HEK293T (cell line): ENCODE measurements at regions not wholly inside any gene's neighbourhood (a gene's known extent, or its start where the extent isn't known, plus 50 kb on each side); places are given as distances from the start of the nearest gene placed in this dataset.

Experiments
- CTCF ChIA-PET: fragments of 350-600 bp; formaldehyde crosslinking; extraction: SDS; loops from one replicate; lab custom pipeline; 2021; ENCODE audit warnings: antibody characterized with exemption, inconsistent platforms; lab: Yijun Ruan, JAX
- POLR2A ChIA-PET: fragments of 350-600 bp; formaldehyde crosslinking; extraction: SDS; loops from one replicate; lab custom pipeline; 2020; ENCODE audit warnings: antibody characterized with exemption, inconsistent platforms; lab: Yijun Ruan, JAX
- DNase-seq: peaks from one replicate; pipeline ENCODE4 v3.0.0; 2012; ENCODE audit warnings: mixed read lengths; ENCODE audit errors: extremely low spot score
- ARNT ChIP-seq: fragments of 450-650 bp; IDR thresholded peaks from 2 replicates; pipeline ENCODE4 v1.6.1; 2017; ENCODE audit warnings: mild to moderate bottlenecking
- BHLHE40 ChIP-seq: fragments of 450-650 bp; IDR thresholded peaks from 2 replicates; pipeline ENCODE4 v1.6.1; 2016; ENCODE audit warnings: mild to moderate bottlenecking, moderate library complexity, borderline replicate concordance
- CTBP1 ChIP-seq: fragments of 450-650 bp; IDR thresholded peaks from 2 replicates; pipeline ENCODE4 v1.6.1; 2016; ENCODE audit warnings: borderline replicate concordance
- ELF4 ChIP-seq: fragments of 450-650 bp; IDR thresholded peaks from 2 replicates; pipeline ENCODE4 v1.6.1; 2017; ENCODE audit warnings: antibody characterized with exemption
- FOXA1 ChIP-seq: fragments of 450-650 bp; IDR thresholded peaks from 2 replicates; pipeline ENCODE4 v1.6.1; 2016; ENCODE audit warnings: mild to moderate bottlenecking
- FOXK2 ChIP-seq: fragments of 450-650 bp; IDR thresholded peaks from 2 replicates; pipeline ENCODE4 v1.6.1; 2016; ENCODE audit warnings: mild to moderate bottlenecking
- FOXM1 ChIP-seq: fragments of 450-650 bp; IDR thresholded peaks from 2 replicates; pipeline ENCODE4 v1.6.1; 2017; ENCODE audit warnings: mild to moderate bottlenecking, borderline replicate concordance
- HDGF ChIP-seq: fragments of 450-650 bp; IDR thresholded peaks from 2 replicates; pipeline ENCODE4 v1.6.1; 2017; ENCODE audit warnings: antibody characterized with exemption, borderline replicate concordance
- L3MBTL2 ChIP-seq: fragments of 450-650 bp; conservative IDR thresholded peaks from 2 replicates; pipeline ENCODE4 v1.6.1; 2016; ENCODE audit warnings: mild to moderate bottlenecking
- LEF1 ChIP-seq: fragments of 450-650 bp; IDR thresholded peaks from 2 replicates; pipeline ENCODE4 v1.6.1; 2017; ENCODE audit warnings: mild to moderate bottlenecking, borderline replicate concordance
- NFRKB ChIP-seq: fragments of 450-650 bp; IDR thresholded peaks from 2 replicates; pipeline ENCODE4 v1.6.1; 2016; ENCODE audit warnings: mild to moderate bottlenecking, moderate library complexity
- SP1 ChIP-seq: fragments of 450-650 bp; IDR thresholded peaks from 2 replicates; pipeline ENCODE4 v1.6.1; 2017
- SUZ12 ChIP-seq: fragments of 450-650 bp; IDR thresholded peaks from 2 replicates; pipeline ENCODE4 v1.6.1; 2016; ENCODE audit warnings: mild to moderate bottlenecking
- TARDBP ChIP-seq: fragments of 450-650 bp; IDR thresholded peaks from 2 replicates; pipeline ENCODE4 v1.6.1; 2016
- ZNF384 ChIP-seq: fragments of 450-650 bp; IDR thresholded peaks from 2 replicates; pipeline ENCODE4 v1.6.1; 2016
- TF ChIP-seq, protein P1 (sequence below): fragments of 450-650 bp; IDR thresholded peaks from 2 replicates; pipeline ENCODE4 v1.6.1; 2016

DNA sequence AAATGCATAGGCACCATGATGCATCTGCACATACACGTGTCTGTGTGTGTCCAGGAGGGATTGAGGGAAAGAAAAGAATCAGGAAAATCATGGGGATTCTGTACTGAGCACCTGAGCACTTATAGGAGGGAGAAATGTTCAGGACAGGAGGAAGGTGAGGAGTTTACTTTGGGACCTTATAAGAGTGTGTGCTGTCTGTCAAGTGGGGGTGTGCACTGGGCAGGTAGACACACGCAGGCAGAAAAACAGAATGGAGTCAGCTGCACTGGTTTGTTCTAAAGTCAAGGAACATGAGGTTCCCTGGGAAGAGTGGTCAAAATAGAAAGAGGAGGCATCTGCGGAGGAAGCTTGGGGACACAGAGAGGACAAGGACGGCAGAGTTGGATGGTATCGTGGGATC lies 92.2 kb upstream of the KCTD1 start:
- no peak for DNase-seq
- CTCF ChIA-PET, result no interaction called here
- POLR2A ChIA-PET, result no interaction called here
- TF ChIP-seq TARDBP (no peak), ELF4 (no peak), HDGF (no peak), NFRKB (no peak), LEF1 (no peak), ZNF384 (no peak), FOXA1 (no peak), ARNT (no peak), FOXM1 (no peak), L3MBTL2 (no peak), SUZ12 (no peak), CTBP1 (no peak)
- TF ChIP-seq, protein P1, sequence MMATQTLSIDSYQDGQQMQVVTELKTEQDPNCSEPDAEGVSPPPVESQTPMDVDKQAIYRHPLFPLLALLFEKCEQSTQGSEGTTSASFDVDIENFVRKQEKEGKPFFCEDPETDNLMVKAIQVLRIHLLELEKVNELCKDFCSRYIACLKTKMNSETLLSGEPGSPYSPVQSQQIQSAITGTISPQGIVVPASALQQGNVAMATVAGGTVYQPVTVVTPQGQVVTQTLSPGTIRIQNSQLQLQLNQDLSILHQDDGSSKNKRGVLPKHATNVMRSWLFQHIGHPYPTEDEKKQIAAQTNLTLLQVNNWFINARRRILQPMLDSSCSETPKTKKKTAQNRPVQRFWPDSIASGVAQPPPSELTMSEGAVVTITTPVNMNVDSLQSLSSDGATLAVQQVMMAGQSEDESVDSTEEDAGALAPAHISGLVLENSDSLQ, result no peak

DNA sequence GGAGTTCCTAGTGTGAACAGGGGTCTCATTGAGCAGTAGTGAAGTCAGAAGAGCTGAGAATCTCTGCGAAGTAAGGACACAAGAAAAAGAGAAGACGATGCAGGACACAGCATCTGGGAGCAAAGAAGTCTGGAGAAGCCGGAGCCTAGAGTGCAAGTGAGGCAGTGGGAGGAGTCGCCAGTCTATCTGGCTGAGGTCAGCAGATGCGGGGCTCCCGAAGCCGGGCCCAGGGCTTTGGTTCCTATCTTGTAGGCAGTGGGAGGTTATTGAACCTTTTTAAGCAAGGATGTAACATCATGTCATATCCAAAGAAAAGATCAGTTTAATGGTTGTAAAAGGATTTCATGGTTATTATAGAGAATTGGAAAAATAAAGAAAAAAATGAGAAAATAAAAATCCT lies 90.8 kb upstream of the KCTD1 start:
- ChIA-PET POLR2A (no interaction called here), CTCF (interaction anchor here (0.5 kb wide), 1 partner anchor 13 kb away, joined by 4 read pairs; no protein-coding TSS in a partner anchor)
- TF ChIP-seq BHLHE40, result no peak
- no peak for TF ChIP-seq NFRKB
- no peak for TF ChIP-seq ARNT
- no peak for TF ChIP-seq ZNF384
- no peak for DNase-seq

DNA sequence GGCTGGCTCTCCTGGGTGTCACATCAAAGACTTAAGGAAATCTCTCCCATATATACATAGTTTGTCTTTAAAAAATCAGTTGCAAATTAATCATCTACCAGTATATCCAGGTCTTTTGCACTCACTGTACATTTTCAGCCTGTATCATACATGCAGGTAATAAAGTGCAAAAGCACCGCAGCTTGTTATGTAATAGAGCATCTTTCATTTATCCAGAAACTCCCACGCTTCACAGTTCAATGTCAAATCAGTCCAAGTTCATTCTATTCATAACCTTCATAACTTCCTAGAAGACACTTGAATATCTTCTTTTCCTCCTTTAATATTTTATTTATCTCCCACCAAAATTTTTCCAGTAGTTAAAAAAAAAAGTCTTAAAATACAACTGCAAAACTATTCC lies 89.6 kb upstream of the KCTD1 start:
- no peak for DNase-seq
- CTCF ChIA-PET, result interaction anchor here (0.6 kb wide), 1 partner anchor 17 kb away, joined by 3 read pairs; no protein-coding TSS in a partner anchor
- no peak for TF ChIP-seq TARDBP
- no peak for TF ChIP-seq FOXK2
- no peak for TF ChIP-seq LEF1
- TF ChIP-seq L3MBTL2, result no peak
- no peak for TF ChIP-seq FOXA1
- TF ChIP-seq, protein P1, result no peak
- TF ChIP-seq ELF4, result no peak
- TF ChIP-seq ZNF384, result no peak
- no peak for TF ChIP-seq BHLHE40
- TF ChIP-seq ARNT, result no peak
- TF ChIP-seq CTBP1, result no peak
- POLR2A ChIA-PET, result no interaction called here

DNA sequence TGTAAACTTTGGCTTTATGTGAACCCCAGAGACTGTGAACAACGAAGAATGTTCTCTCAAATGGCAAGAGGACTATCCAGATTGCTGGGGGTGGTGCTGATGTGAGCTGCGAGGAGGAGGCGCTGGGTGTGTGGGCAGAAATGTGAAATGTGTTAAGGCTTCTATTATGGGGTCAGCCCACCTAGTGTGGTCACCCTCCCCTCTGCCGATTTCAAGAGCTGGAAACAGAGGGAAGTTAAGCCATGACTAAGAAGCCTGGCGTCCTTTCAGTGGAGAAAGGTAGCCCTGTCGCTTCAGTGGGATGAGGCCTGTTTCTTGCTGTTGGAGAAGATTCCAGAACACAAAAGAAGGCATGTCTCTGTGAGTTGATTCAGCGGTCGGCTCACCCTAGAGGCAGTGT lies 89.0 kb upstream of the KCTD1 start:
- DNase-seq, result no peak
- POLR2A ChIA-PET, result no interaction called here
- TF ChIP-seq CTBP1 (no peak), L3MBTL2 (no peak), ELF4 (no peak), SUZ12 (no peak), ZNF384 (no peak), FOXA1 (no peak), NFRKB (no peak), SP1 (no peak), LEF1 (no peak), ARNT (no peak), FOXK2 (no peak), HDGF (no peak), FOXM1 (no peak), TARDBP (no peak), BHLHE40 (no peak)
- TF ChIP-seq, protein P1, result no peak
- CTCF ChIA-PET, result interaction anchor here (0.6 kb wide), 1 partner anchor 16 kb away, joined by 3 read pairs; no protein-coding TSS in a partner anchor

DNA sequence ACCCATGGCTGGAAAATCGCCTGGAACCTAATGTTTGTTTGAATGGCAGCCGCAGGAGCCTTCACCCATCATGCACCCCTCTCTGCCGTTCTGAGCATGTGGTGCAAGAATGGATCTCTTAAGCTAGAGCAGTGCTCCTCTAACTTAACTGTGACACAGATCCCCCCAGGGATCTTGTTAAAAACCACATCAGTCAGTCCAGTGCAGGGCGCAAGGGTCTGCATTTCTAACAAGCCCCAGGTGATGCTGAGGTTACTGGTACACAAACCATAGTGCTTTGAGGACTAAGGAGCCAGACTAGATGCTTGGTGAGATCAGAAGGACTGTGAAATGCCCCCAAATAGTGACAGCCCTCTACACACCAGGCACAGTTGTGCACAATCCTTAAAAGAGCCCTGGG lies 87.1 kb upstream of the KCTD1 start:
- ChIA-PET CTCF (interaction anchor here (1.1 kb wide), 1 partner anchor 14 kb away, joined by 3 read pairs; no protein-coding TSS in a partner anchor), POLR2A (no interaction called here)
- TF ChIP-seq TARDBP (no peak), HDGF (no peak), SP1 (no peak), FOXM1 (no peak), BHLHE40 (no peak), FOXA1 (no peak), ZNF384 (no peak), ELF4 (no peak), NFRKB (no peak), FOXK2 (no peak), L3MBTL2 (no peak), CTBP1 (no peak), SUZ12 (no peak), ARNT (no peak), LEF1 (no peak)
- TF ChIP-seq, protein P1, result no peak
- no peak for DNase-seq

DNA sequence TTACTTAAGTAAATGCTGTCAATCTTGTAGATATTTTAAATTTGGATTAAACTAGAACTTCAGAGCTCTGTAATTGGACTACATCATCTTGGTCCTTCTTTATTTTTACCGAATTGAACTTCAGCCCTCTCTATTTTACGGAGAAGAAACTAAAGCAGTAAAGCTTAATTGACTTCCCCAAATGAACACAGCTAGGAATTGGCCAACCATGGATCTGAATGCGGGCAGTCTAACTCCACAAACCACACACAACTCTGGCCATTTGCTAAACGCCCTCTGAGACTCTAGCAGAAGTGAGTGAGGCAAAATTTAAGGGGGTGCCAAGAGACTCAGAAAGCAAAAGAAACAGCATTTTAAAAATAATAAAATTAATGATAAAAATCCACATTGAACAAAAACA lies 86.3 kb upstream of the KCTD1 start:
- ChIA-PET CTCF (interaction anchor here (1.1 kb wide), 1 partner anchor 13 kb away, joined by 5 read pairs; no protein-coding TSS in a partner anchor), POLR2A (no interaction called here)
- DNase-seq, result no peak
- TF ChIP-seq BHLHE40 (no peak), L3MBTL2 (no peak), ZNF384 (no peak), SP1 (no peak), HDGF (no peak), FOXK2 (no peak), ARNT (no peak), CTBP1 (no peak), FOXA1 (no peak), ELF4 (no peak), NFRKB (no peak), SUZ12 (no peak), LEF1 (no peak), FOXM1 (no peak)
- TF ChIP-seq, protein P1, result no peak
